ENCODE measurements at regions not wholly inside any gene's neighbourhood (a gene's known extent, or its start where the extent isn't known, plus 50 kb on each side); places are given as distances from the start of the nearest gene placed in this dataset.

DNA sequence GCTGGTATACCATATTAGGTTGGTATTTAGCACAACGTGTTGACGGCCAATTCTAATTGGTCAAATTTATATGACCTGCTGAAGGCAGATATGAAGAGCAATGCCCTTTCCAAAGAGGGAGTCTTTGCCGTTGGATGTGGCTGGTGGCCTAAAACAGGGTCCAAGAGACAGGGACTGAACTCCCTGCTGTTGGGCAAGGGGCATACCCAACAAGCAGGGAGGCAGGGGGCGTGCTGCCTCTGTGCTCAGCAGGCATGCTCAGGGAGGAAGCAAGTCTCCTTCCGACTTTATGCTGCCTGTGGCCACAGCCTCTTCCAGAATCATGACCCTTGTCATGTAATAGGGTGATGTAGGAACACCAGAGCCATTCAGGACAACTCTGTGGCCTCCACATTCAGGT, 167.7 kb upstream of the NPVF start:
- no peak for TF ChIP-seq CTCF (IDR thresholded peaks at IDR 0.05)
- no peak for TF ChIP-seq POLR2A (IDR thresholded peaks at IDR 0.05)
- no peaks in the 10 kb centered on the region for H3K27me3 ChIP-seq
- no peak for DNase-seq
- H3K4me3 ChIP-seq (replicated peaks in 1 of 3), result no peak overlapping the region
- peak overlapping the region in 2 of 3 donors; percentile 67 to 89 for H3K27ac ChIP-seq
- 89 to 90% methylated on average over 5 of the region's 5 CpGs for WGBS, 2 donors
- no peaks in the 10 kb centered on the region for H3K9me3 ChIP-seq
- intact Hi-C loops (cut with DNase I), result loop anchor here (10.0 kb wide), 1 partner anchor 459 kb away; no protein-coding TSS in a partner anchor
- H3K4me1 ChIP-seq, result peaks cover 0 to 5% of the 10 kb centered on the region in 2 donors
- no peaks in the 10 kb centered on the region for H3K36me3 ChIP-seq

GRCh38 chr7:25396668-25397067, 168.4 kb upstream of the NPVF start:
- H3K36me3 ChIP-seq, result no peaks in the 10 kb centered on the region
- H3K27ac ChIP-seq, result peak overlapping the region in 2 of 3 donors; percentile 67 to 89
- TF ChIP-seq CTCF (IDR thresholded peaks at IDR 0.05) (no peak), POLR2A (IDR thresholded peaks at IDR 0.05) (no peak)
- no peaks in the 10 kb centered on the region for H3K9me3 ChIP-seq
- H3K4me1 ChIP-seq, result peaks cover 0 to 5% of the 10 kb centered on the region in 2 donors
- DNase-seq, result peak; percentile 67 to 81
- intact Hi-C loops (cut with DNase I), result loop anchor here (10.0 kb wide), 1 partner anchor 458 kb away; no protein-coding TSS in a partner anchor
- H3K27me3 ChIP-seq, result no peaks in the 10 kb centered on the region
- H3K4me3 ChIP-seq (replicated peaks in 1 of 3), result no peak overlapping the region
- 54 to 68% methylated on average over 3 of the region's 3 CpGs for WGBS, 2 donors

DNA sequence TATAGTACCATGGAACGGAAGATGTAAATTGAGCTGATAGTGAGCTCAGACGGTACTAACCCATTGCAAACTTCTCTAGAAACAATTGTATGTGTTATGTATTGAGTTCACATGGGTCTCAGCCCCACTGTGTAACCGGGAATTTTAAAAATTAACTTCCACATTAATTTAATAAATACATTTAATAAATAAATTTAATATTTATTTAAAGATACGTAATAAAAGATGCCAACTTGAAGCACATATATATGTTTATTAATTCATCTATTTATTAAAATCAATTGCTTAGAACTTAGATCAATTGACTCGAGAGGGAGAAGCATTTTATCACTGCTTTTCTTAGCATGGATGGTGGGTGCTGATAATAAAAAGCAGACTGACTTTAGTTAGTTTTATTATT, 170.1 kb upstream of the NPVF start:
- Histone ChIP-seq H3K9me3 (no peaks in the 10 kb centered on the region), H3K4me1 (peaks cover 0 to 5% of the 10 kb centered on the region in 2 donors), H3K27ac (no peak overlapping the region), H3K4me3 (replicated peaks in 1 of 3) (no peak overlapping the region), H3K27me3 (no peaks in the 10 kb centered on the region), H3K36me3 (no peaks in the 10 kb centered on the region)
- TF ChIP-seq POLR2A (IDR thresholded peaks at IDR 0.05), result no peak
- TF ChIP-seq CTCF (IDR thresholded peaks at IDR 0.05), result no peak
- WGBS, 2 donors, result 91 to 96% methylated on average over 5 of the region's 5 CpGs
- intact Hi-C loops (cut with DNase I), result loop anchor here (10.0 kb wide), 1 partner anchor 456 kb away; no protein-coding TSS in a partner anchor
- DNase-seq, result no peak

DNA sequence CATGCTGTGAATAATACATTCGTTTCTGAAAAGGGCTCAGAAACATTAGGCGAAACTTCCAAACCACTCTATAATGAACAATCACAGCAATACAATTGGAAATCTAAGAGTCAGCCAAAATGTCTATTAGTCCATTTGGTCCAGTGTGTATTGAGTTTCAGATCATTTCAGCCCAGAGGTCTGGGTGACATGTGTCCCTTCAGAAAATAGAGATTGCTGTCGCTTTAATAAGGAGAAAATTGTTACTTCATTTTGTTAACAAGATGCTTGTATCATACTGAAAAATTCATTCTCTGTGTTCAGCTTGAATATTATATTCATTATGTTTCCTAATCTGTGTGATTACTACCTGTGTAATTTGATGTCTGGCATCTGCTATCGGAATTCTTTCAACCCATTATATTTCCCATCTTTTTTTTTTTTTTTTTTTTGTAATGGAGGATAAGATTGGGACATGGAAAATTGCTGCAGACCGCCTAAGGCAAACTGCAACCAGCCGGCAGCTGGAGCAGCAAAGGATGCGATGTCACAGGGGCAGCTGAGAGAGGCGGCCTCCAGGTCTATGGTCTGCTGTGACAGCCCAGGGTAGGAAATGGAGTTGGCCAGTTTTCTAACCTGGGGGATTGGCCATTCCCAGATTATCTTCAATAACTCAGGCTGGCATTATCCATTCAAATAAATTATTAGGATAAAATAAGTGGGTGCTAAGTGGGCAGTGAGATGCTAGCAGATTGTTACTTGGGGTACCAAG, 170.9 kb upstream of the NPVF start:
- 85 to 89% methylated on average over 8 of the region's 8 CpGs for WGBS, 2 donors
- no peaks in the 10 kb centered on the region for H3K9me3 ChIP-seq
- DNase-seq, result no peak
- intact Hi-C loops (cut with DNase I), result loop anchor here (10.0 kb wide), 1 partner anchor 456 kb away; no protein-coding TSS in a partner anchor
- no peak overlapping the region for H3K4me3 ChIP-seq (replicated peaks in 1 of 3)
- H3K27me3 ChIP-seq, result no peaks in the 10 kb centered on the region
- no peak overlapping the region for H3K27ac ChIP-seq
- peaks cover 0 to 5% of the 10 kb centered on the region in 2 donors for H3K4me1 ChIP-seq
- H3K36me3 ChIP-seq, result no peaks in the 10 kb centered on the region
- no peak for TF ChIP-seq CTCF (IDR thresholded peaks at IDR 0.05)
- TF ChIP-seq POLR2A (IDR thresholded peaks at IDR 0.05), result no peak

DNA sequence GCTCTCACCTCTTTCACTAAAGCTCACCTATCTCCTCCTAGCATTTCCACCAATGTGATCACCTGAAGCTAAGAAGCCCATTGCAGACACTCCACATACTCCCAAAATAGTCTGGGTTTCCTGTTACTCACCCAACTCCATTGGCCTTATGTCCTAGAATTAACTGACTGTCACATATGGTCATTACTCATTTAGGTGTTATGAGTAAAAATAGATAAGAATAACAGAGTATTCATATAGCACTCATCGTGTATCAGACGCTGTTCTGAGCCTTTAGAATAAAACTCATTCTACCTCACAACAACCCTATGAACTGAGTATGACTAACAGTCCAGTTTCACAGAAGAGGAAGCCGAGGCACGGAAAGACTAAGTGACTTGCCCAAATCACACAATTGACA, 174.2 kb upstream of the NPVF start:
- 83 to 92% methylated on average over 4 of the region's 4 CpGs for WGBS, 2 donors

More for the DNA sequence above, 174.2 kb upstream of the NPVF start:
- no peak for DNase-seq
- intact Hi-C loops (cut with DNase I), result no loop called here
- TF ChIP-seq CTCF (IDR thresholded peaks at IDR 0.05) (no peak), POLR2A (IDR thresholded peaks at IDR 0.05) (no peak)
- Histone ChIP-seq H3K9me3 (no peaks in the 10 kb centered on the region), H3K27me3 (no peaks in the 10 kb centered on the region), H3K4me3 (replicated peaks in 1 of 3) (no peak overlapping the region), H3K4me1 (no peaks in the 10 kb centered on the region), H3K36me3 (no peaks in the 10 kb centered on the region), H3K27ac (no peak overlapping the region)
